HEK293 (cell line): ENCODE measurements at regions not wholly inside any gene's neighbourhood (a gene's known extent, or its start where the extent isn't known, plus 50 kb on each side); places are given as distances from the start of the nearest gene placed in this dataset.

Source experiments
- CTCF ChIP-seq: fragments of 450-650 bp; formaldehyde crosslinking; IDR thresholded peaks from 2 replicates; pipeline ENCODE4 v1.5.1; 2016; ENCODE audit warnings: missing biosample characterization, missing genetic modification characterization
- GLIS1 ChIP-seq: fragments of 450-650 bp; formaldehyde crosslinking; IDR thresholded peaks from 2 replicates; pipeline ENCODE4 v1.5.1; 2016; ENCODE audit warnings: missing biosample characterization, missing genetic modification characterization
- REST ChIP-seq: fragments of 450-650 bp; formaldehyde crosslinking; IDR thresholded peaks from 2 replicates; pipeline ENCODE4 v1.5.1; 2016; ENCODE audit warnings: missing biosample characterization, missing genetic modification characterization
- ZBTB17 ChIP-seq: fragments of 450-650 bp; formaldehyde crosslinking; IDR thresholded peaks from 2 replicates; pipeline ENCODE4 v1.5.1; 2016; ENCODE audit warnings: missing biosample characterization, missing genetic modification characterization
- ZBTB7A ChIP-seq: fragments of 450-650 bp; formaldehyde crosslinking; IDR thresholded peaks from 2 replicates; pipeline ENCODE4 v1.5.1; 2016; ENCODE audit warnings: low read depth, missing biosample characterization, missing genetic modification characterization
- ZNF114 ChIP-seq: fragments of 450-650 bp; formaldehyde crosslinking; IDR thresholded peaks from 2 replicates; pipeline ENCODE4 v1.5.0; 2017; ENCODE audit warnings: missing biosample characterization, missing genetic modification characterization
- ZNF239 ChIP-seq: fragments of 450-650 bp; formaldehyde crosslinking; IDR thresholded peaks from 2 replicates; pipeline ENCODE4 v1.5.1; 2016; ENCODE audit warnings: missing biosample characterization, missing genetic modification characterization

GRCh38 chrX:128335671-128336070 lies 283.5 kb upstream of the ACTRT1 start:
- TF ChIP-seq REST (tag by site-specific recombination) (no peak), ZBTB7A (tag by site-specific recombination) (no peak), GLIS1 (tag by site-specific recombination) (no peak), CTCF (tag by site-specific recombination) (no peak), ZNF239 (no peak), ZBTB17 (tag by site-specific recombination) (no peak), ZNF114 (no peak)
